ENCODE measurements at regions not wholly inside any gene's neighbourhood (a gene's known extent, or its start where the extent isn't known, plus 50 kb on each side); places are given as distances from the start of the nearest gene placed in this dataset.

- TF ChIP-seq, protein P1, sequence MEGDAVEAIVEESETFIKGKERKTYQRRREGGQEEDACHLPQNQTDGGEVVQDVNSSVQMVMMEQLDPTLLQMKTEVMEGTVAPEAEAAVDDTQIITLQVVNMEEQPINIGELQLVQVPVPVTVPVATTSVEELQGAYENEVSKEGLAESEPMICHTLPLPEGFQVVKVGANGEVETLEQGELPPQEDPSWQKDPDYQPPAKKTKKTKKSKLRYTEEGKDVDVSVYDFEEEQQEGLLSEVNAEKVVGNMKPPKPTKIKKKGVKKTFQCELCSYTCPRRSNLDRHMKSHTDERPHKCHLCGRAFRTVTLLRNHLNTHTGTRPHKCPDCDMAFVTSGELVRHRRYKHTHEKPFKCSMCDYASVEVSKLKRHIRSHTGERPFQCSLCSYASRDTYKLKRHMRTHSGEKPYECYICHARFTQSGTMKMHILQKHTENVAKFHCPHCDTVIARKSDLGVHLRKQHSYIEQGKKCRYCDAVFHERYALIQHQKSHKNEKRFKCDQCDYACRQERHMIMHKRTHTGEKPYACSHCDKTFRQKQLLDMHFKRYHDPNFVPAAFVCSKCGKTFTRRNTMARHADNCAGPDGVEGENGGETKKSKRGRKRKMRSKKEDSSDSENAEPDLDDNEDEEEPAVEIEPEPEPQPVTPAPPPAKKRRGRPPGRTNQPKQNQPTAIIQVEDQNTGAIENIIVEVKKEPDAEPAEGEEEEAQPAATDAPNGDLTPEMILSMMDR (IDR thresholded peaks at IDR 0.05; ENCODE audit: extremely low read depth, low read depth, low read length), result no peak
- H3K36me3 ChIP-seq (ENCODE audit: insufficient read depth, low read length), result no peaks in the 10 kb centered on the region
- no peak overlapping the region for H3K4me3 ChIP-seq (ENCODE audit: insufficient read depth, low read length)
- no peak for DNase-seq (ENCODE audit: insufficient read length, low spot score, missing footprints)
- H3K4me1 ChIP-seq (ENCODE audit: insufficient read depth, low read length), result no peaks in the 10 kb centered on the region
- no peak overlapping the region for H2AFZ ChIP-seq (ENCODE audit: low read length)
- no peak overlapping the region for H3K27ac ChIP-seq (ENCODE audit: low read depth, low read length)
- no peaks in the 10 kb centered on the region for H3K27me3 ChIP-seq (ENCODE audit: insufficient read depth, low read length)
- H3K4me2 ChIP-seq (ENCODE audit: insufficient read depth, low read length), result no peak overlapping the region
- H4K20me1 ChIP-seq (ENCODE audit: insufficient read depth, low read length), result no peaks in the 10 kb centered on the region
- H3K79me2 ChIP-seq (ENCODE audit: insufficient read depth, low read length), result no peaks in the 10 kb centered on the region
- no peaks in the 10 kb centered on the region for H3K9me3 ChIP-seq (ENCODE audit: low read depth, low read length)
Observed at GRCh38 chr14:37859177-37859576, 263.7 kb downstream of the TTC6 start.

DNA sequence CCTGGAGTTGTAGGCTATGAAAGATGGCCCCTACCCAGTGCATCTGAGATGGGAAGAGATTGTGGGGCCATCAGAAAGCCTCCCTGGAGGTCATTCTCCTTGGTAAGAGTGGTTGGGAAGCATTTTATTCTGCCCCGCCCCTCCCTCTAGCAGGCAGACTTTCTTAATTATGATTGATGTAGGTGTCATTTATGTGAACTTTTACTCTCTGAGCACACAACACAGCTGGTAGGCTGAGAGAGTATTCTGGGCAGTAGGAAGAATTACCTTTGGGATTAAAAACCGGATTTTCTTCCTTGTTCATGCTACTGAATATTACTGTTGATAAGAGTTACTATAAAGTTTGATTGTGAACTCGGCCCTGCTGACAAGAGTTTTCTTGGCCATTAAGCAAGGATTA lies 266.8 kb downstream of the TTC6 start:
- no peaks in the 10 kb centered on the region for H3K4me1 ChIP-seq (ENCODE audit: insufficient read depth, low read length)
- no peaks in the 10 kb centered on the region for H3K27me3 ChIP-seq (ENCODE audit: insufficient read depth, low read length)
- TF ChIP-seq, protein P1 (IDR thresholded peaks at IDR 0.05; ENCODE audit: extremely low read depth, low read depth, low read length), result no peak
- DNase-seq (ENCODE audit: insufficient read length, low spot score, missing footprints), result no peak
- H3K36me3 ChIP-seq (ENCODE audit: insufficient read depth, low read length), result no peaks in the 10 kb centered on the region
- no peak overlapping the region for H3K27ac ChIP-seq (ENCODE audit: low read depth, low read length)
- no peaks in the 10 kb centered on the region for H3K9me3 ChIP-seq (ENCODE audit: low read depth, low read length)
- no peak overlapping the region for H2AFZ ChIP-seq (ENCODE audit: low read length)
- no peak overlapping the region for H3K4me3 ChIP-seq (ENCODE audit: insufficient read depth, low read length)
- H3K4me2 ChIP-seq (ENCODE audit: insufficient read depth, low read length), result no peak overlapping the region
- H4K20me1 ChIP-seq (ENCODE audit: insufficient read depth, low read length), result no peaks in the 10 kb centered on the region
- H3K79me2 ChIP-seq (ENCODE audit: insufficient read depth, low read length), result no peaks in the 10 kb centered on the region

- H3K4me3 ChIP-seq (ENCODE audit: insufficient read depth, low read length), result no peak overlapping the region
- H3K9me3 ChIP-seq (ENCODE audit: low read depth, low read length), result no peaks in the 10 kb centered on the region
- no peak overlapping the region for H3K27ac ChIP-seq (ENCODE audit: low read depth, low read length)
- H2AFZ ChIP-seq (ENCODE audit: low read length), result no peak overlapping the region
- H3K79me2 ChIP-seq (ENCODE audit: insufficient read depth, low read length), result no peaks in the 10 kb centered on the region
- no peak for DNase-seq (ENCODE audit: insufficient read length, low spot score, missing footprints)
- no peaks in the 10 kb centered on the region for H3K27me3 ChIP-seq (ENCODE audit: insufficient read depth, low read length)
- H3K4me2 ChIP-seq (ENCODE audit: insufficient read depth, low read length), result no peak overlapping the region
- H4K20me1 ChIP-seq (ENCODE audit: insufficient read depth, low read length), result no peaks in the 10 kb centered on the region
- no peaks in the 10 kb centered on the region for H3K4me1 ChIP-seq (ENCODE audit: insufficient read depth, low read length)
- no peaks in the 10 kb centered on the region for H3K36me3 ChIP-seq (ENCODE audit: insufficient read depth, low read length)
- TF ChIP-seq, protein P1 (IDR thresholded peaks at IDR 0.05; ENCODE audit: extremely low read depth, low read depth, low read length), result no peak
Observed at GRCh38 chr14:37864128-37864527, 268.7 kb downstream of the TTC6 start.

DNA sequence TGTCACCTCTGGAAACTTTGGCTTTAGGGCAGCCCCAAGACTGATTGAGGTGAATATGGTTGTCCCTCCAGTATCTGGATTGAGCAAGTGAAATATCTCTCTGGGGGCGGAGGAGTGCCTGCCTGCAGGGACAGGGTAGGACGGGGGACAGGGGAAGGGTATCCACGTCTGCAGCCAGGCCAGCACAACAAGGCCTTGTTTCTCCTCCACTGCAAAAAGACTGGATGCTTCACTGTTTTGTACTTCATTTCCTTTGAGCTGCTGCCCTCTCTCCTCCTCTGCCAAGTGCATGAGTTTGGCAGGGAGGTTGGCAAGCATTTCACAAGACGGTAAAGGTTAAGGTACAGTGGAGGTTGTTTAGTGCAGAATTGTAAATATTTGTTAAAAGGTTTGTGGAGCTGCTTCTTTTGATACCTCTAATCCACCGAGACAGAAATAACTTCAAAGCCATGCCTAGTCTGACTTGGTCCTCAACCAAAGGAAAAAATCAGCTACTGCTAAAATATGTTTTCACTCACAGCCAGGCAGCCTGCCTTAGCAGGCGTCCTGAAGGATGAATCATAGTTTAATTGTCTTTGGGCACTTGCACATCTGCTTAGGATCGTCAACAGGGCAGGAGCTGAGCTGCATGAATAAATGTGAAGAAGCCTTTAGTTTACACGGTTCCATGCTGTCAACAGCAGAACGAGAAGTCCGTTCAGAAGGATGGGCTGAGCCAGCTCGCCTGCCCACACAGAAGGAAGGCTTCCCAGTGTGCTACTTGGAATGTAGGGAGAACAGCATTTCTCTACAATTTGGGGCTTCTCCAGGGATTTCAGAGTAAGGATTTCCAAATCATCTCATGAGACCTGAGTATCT lies 269.7 kb downstream of the TTC6 start:
- H3K36me3 ChIP-seq (ENCODE audit: insufficient read depth, low read length), result no peaks in the 10 kb centered on the region
- H3K4me3 ChIP-seq (ENCODE audit: insufficient read depth, low read length), result no peak overlapping the region
- H3K9me3 ChIP-seq (ENCODE audit: low read depth, low read length), result no peaks in the 10 kb centered on the region
- no peaks in the 10 kb centered on the region for H4K20me1 ChIP-seq (ENCODE audit: insufficient read depth, low read length)
- H3K79me2 ChIP-seq (ENCODE audit: insufficient read depth, low read length), result no peaks in the 10 kb centered on the region
- TF ChIP-seq, protein P1 (IDR thresholded peaks at IDR 0.05; ENCODE audit: extremely low read depth, low read depth, low read length), result no peak
- DNase-seq (ENCODE audit: insufficient read length, low spot score, missing footprints), result no peak
- no peak overlapping the region for H3K4me2 ChIP-seq (ENCODE audit: insufficient read depth, low read length)
- H3K4me1 ChIP-seq (ENCODE audit: insufficient read depth, low read length), result no peaks in the 10 kb centered on the region
- H2AFZ ChIP-seq (ENCODE audit: low read length), result no peak overlapping the region
- no peak overlapping the region for H3K27ac ChIP-seq (ENCODE audit: low read depth, low read length)
- no peaks in the 10 kb centered on the region for H3K27me3 ChIP-seq (ENCODE audit: insufficient read depth, low read length)
